ENCODE measurements at regions not wholly inside any gene's neighbourhood (a gene's known extent, or its start where the extent isn't known, plus 50 kb on each side); places are given as distances from the start of the nearest gene placed in this dataset.

DNA sequence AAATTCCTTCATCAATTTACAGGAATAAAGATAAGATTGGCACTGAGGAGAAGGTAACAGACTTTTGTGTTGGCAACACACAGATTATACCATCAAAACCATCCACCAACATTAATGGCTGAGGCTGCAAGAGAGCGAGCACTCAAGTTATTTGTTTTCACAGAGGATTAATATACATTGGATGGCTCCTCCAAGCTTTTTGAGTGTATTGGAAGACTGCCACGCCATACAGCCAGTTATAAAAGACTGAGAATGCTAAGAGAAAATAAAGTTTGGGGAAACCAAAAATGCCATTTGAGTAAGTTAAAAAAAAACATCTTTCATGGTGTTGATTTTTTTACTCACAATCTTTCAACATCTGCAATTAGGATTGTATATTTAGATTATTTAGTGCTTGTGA lies 973.8 kb upstream of the SLC35B3 start:
- no peak for DNase-seq (ENCODE audit: low spot score)

DNA sequence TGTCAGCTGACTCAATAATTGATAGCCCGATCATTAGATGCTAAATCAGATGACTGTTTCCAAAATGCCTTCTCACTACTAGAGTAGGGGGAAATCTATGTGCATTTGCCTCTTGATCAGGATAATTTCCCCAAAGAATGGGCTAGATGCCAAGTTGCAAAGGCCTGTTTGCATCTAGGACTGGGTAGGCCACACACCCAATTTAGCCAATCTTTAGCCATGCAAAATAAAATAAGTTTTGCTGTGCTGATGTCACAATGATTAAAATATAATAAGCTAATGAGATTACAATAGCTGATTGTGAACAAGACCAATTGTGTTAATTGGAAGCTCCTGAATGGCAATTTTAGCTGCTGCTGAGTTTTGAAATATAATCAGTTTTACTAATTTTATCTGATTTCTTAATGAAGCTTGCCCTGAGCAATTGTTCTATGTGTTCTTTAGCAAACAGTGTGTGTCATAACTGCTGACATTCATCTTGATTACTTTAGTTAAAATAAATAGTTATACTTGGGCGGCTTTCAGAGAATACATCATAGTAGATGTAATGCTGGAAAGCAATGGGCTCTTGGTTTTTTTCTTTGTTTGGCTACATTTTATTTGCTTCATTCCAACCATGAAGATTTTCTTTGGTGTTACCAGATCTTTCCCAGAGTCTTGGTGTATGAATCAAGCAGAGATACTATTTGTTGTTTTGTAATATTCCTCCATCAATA lies 973.2 kb upstream of the SLC35B3 start:
- no peak for DNase-seq (ENCODE audit: low spot score)

DNA sequence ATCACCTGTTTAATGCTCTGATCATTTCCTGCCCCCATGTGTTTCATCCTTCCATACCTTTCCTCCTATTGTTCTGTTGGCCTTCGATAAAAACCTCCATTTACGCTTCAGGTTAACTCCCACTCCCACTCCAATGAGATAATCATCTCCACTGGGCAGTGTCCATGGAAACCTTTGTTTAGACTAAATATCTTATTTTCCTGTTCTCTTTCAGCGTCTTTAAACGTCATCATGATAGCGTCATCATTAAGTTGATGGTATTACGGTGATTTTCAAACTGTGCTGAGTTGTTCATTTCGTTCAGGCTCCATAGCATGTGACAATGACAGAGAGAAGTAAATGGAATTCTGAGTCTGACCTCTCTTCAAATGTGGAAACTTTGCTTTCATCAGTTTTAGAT lies 970.5 kb upstream of the SLC35B3 start:
- DNase-seq (ENCODE audit: low spot score) = peak; percentile 3

DNA sequence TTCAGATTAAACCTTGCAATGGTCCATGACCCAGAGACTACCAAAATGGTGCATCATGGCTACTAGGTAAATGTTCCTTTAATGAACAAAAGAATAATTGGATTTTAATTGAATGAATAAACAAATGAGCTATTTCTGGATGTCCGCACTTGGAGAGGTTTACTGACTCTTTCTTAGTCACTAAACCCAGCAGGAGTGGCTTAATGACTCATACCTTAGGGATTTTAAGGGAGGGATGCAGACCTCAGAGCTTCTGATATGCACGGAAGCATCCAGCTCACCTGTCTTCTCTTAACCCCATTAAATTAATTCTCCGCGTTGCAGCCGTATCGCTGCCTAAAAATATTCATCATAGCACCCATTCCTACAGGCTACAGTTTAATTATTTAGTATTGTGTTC lies 970.0 kb upstream of the SLC35B3 start:
- DNase-seq (ENCODE audit: low spot score) = peak; percentile 87

DNA sequence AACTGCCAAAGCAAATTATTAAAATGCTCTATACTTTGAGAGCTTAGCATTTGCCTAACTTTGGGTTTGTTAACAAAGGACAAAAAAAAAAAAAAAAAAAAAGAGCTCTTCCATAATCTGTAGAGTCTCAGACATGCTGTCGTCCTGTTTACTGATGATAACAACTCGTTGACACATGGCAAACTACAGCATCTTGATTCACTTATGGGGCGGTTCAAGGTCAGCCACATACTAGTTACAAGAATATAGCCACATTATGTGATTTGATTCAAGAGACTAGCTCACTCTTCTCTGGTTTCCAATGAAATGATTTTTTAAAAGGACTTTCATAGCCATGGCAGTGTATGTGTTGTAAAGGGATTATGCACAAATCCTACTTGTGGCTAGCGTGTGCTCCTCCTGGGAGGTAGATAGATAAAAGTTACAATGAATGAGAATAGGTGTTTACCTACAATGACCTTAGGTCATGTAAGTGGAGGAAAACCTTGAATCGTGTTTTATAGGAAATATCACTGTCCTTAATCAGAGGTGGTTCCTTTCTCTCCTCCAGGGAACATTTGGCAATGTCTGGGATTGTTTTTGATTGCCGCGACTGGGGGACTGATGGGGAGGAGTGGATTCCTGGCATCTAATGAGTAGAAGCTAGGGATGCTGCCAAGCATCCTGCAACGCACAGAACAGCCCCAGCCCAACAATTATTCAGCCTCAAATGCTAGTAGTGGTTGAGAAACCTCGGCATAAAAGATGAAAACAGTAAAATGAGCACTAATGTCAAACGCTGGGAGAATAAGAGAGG lies 969.2 kb upstream of the SLC35B3 start:
- peak; percentile 0 for DNase-seq (ENCODE audit: low spot score)

DNA sequence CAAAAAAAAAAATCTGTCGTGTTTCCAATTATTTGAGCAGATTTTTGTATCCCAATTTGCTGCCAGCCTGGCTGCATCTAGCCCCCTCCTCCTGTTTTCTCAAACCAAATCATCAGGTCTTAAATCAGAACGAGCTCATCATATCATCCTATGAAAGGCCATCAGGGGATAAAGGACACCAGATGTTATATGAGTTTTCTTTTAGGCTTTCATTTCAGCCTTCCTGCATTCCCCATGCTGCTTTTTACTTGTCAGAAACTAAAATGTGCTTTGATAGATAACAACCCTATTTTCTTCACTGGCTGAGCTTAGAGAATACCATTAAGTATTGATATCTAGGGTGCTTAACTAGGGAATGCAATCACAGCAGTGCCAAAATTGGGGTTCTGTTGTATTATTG lies 968.4 kb upstream of the SLC35B3 start:
- no peak for DNase-seq (ENCODE audit: low spot score)

DNA sequence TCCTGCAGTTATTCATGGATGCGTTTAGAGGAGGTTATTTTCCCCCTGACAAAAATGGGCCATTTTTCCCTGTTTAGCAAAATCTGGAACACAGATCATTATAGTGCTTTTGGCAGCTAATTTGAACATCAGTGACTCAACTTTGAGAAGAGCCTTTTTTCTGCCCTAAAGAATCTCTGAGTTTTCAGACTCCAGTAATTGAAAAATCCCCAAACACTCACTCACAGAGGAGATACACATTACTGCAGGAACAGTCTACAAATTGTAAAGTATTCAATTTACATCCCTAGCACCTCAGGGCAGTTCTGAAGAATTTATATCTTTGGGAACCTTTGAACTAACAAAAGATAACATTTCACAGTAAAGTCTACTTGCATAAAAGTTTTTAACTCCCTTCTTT lies 966.6 kb upstream of the SLC35B3 start:
- DNase-seq (ENCODE audit: low spot score) = no peak

DNA sequence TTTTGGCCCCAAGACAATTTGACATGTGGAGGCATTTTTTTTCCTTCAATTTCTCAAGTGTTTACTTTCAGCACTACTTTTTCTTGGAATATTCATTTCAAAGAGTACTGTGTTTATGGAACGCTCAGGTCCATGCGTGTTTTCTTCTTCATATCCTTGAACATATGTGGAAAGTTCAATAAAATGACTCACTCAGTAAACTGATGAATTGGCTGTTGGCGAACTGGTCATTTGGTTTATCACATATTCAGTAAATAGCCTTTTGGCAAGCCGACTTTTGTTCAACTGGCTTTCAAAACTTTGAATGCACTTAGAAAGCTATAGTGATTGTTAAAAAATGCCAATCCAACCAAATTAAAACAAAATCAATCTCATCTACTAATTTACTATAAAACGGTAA lies 964.6 kb upstream of the SLC35B3 start:
- DNase-seq (ENCODE audit: low spot score) = no peak

DNA sequence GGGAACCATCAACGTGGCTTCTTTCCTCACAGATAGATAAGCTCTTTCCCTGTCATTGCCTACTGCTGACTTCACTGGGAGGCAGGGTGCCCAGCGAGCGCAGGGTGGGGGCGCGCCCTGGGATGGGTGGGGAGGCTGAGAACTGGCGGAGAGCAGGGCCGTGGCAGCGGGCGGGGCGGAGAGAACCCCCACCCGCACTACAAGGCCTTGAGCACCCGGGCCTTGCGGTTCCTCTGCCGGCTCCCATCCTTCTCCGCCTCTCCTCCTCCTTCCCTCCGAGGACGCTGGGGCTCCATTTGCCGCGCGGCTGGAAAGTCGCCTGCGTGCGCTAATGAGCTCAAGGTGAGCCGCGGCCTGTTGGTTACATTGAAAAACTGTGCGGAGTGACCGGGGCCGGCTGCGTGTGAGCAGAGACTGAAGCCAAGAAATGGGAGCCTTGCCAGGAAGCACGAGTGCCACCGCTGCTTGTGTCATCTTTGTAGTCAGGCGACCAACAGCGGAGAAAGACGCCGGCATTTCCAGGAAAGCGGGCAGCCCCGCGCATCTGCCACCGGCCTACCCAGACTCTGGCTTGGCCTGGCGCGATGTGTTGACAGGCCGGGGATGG lies 963.5 kb upstream of the SLC35B3 start:
- DNase-seq (ENCODE audit: low spot score) = no peak

DNA sequence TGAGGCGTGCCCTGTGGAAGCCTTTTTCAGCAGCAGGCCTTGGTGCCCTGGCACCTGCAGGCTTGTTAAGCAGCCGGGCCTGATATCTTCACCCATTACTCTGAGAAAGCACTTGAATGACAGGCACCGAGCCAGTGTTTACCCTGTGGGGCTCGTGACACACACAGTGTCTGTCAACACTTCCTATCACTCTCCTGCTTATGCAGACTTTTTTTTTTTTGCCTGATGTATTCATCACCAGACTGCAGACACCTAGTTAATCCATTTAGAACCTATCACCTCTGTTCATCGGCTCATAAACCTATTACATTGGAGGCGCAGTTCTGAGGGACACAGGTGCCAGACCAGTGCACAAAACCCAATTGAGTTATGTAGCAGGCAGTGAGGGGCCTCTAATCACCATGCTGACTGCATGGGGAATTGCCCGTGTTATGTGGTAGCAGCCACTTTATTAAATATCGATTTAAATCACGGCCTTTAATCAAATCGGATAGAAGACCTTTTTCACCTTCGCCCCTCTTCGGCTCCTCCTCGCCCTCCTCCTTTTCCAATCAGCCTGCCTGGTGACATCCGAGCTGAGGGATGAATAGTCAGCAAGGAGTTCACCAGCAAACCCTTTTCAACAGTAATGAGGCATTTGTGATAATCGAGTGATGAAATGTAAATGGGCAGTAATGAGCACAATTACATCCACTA lies 962.9 kb upstream of the SLC35B3 start:
- peak; percentile 4 for DNase-seq (ENCODE audit: low spot score)

DNA sequence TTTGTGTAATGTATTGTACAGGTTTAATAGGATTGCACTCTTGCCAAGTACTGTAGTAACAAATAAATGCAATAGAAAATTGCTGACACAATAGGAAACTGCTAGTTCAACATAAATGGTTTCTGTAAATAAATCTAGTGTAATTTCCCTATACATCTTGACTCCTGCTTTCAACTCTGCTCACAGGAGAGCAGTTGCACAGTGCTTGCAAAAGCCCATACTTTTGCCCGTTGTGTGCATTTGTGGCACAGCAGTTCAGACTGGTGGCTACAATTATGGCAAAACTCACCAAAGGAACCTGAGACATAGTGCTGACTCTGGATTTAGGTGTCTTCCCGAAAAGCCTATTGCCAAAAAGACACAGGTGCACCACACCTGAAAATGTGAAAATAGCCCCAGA lies 953.3 kb upstream of the SLC35B3 start:
- no peak for DNase-seq (ENCODE audit: low spot score)

DNA sequence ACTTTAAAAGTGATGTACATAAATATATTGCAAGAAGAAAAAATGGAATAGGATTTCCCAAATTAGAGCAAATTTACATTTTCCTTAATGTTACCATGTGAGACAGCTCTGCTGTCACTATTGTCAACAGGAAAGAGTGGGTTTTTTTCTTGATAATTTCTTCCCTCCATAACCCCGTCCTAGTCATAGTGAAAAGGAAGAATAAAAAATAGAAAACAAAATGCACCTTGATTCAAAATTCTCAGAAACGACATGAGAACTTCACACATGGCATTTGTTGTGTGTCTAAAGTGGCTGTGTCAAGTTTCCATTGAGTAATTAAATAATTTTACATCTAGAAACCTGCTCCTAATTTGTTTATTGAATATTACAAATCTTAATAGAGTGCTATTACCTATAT lies 945.2 kb upstream of the SLC35B3 start:
- DNase-seq (ENCODE audit: low spot score) = no peak

DNA sequence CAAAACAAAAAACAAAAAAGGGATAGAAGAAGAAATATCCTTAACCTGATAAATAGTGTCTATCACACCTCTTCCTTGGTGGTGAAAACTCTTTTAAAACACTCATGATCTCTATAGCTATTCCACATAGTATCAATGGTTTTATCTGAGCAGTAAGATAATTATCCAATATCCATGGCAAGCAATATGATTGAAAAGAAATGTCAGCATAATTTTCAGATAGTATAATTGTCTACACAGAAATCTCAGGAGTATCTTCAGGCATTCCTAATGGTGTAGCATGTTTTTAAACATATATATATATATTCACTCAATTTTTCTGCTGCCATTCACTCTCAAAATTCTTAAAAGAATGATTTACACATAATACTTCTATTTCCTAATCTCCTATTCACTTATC lies 938.0 kb upstream of the SLC35B3 start:
- DNase-seq (ENCODE audit: low spot score) = no peak

DNA sequence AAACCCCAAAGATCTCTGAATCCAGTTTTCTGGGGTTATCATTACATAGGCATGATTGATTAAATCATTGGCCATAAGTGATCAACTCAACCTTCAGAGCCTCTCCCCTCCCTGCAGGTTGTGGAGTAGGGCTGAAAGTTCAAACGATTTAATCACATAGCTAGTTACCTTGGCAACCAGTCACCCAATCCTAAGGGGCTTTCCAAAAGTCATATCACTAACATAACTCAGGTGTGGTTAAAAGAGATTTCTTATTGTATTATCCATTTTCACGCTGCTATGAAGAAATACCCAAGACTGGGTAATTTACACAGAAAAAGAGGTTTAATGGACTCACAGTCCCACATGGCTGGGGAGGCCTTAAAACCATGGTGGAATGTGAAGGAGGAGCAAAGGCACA lies 935.1 kb upstream of the SLC35B3 start:
- DNase-seq (ENCODE audit: low spot score) = no peak

DNA sequence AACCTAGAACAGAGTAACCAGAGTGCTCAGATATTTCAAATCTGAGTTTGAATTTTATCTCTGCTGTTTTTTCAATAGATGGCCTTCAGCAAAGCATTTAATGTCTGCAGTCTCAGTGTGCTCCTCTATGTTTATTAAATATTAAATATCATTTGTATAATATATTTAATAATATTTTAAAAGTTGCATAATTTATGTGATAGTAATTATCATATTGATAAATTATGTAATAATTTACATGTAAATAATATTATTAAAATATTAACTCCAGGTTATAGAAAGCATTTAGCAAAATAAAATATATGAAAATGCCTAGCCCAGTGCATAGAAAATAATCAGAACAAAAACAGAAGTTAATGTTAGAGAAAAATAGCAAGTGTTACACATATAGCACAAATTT lies 930.0 kb upstream of the SLC35B3 start:
- no peak for DNase-seq (ENCODE audit: low spot score)

DNA sequence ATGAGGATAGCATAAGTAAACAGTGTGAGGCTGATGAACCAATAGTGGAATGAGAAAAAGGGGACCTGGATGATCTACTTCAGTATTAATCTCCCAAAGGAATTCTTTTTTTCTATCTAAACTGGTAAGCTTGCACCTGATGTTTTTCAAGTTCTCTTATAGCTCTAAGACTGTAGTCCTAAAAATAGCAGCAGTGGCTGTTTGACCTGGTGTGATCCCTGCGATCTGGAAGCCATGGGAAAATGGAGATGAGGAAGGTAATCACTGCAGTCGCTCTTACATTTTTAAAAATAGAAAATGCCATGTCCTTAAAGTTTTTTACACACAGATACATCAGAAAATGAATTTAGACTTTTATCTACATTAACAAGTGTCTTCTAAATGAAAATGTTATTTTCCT lies 926.4 kb upstream of the SLC35B3 start:
- no peak for DNase-seq (ENCODE audit: low spot score)

DNA sequence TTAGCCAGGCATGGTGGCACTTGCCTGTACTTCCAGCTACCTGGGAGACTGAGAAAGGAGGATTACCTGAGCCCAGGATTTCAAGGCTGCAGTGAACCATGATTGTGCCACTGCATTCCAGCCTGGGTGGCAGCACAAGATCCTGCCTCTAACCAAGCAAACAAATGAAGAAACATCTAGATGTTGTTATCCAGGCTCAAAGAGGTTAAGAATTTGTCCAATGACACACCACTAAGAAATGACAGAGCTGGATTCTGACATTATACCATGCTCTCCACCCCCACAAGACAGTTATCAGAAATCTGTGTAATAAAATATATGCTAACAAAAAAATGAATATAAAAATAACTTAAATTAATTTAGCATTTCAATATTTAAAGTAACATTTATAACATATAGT lies 925.5 kb upstream of the SLC35B3 start:
- DNase-seq (ENCODE audit: low spot score) = peak; percentile 5

DNA sequence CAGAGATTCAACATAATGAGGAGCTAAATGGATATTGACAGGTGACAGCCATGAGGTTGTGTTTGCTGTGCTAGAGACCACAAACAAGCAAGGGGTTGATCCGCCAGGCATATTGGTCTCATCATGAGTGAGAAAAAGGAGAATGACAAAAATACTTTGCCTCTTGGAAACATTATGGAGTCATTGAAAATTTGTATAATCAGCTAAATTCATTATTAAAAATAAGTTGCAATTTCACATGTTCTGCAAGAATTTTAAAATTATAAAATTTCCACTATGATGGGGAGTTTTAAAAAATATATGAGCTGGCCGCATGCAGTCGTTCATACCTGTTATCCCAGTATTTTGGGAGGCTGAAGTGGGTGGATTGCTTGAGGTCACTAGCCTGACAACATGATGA lies 912.3 kb upstream of the SLC35B3 start:
- no peak for DNase-seq (ENCODE audit: low spot score)

DNA sequence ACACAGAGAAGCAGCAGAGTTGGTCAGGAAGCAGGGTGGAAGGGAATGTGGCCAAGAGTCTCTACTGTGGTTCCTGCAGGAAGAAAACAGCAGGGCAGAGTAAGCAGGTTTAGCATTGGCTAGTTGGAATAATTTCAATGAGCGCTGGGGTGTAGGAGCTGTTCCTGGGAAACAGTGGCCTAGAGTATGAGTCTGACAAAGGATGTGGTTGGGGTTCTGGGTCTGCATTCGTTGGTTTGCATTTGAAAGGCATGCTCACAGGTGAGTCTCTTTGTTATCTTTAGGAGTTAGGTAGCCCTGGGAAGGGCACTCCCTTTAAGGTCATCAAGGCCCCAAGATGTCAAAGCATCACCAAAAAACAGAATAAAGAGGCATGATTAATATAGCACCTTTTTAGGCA lies 911.6 kb upstream of the SLC35B3 start:
- no peak for DNase-seq (ENCODE audit: low spot score)

DNA sequence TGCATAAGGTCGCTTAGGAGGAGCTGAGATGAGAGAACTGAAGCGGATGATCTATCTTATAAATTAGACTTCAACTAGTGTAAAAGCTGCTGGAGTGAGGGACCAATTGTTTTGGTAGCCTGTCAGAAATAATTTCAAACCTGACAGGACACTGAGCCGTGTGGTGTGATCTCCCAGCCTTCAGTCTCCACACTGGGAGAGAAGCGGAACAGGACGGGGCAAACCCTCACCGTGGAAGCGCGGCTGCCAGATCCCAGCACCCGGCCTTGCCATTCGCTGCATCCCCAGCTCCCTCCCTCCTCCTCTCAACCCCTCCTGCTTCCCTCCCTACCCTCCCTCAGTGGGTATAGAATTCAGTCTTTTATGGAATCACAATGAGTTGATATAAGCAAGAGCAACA lies 900.1 kb upstream of the SLC35B3 start:
- no peak for DNase-seq (ENCODE audit: low spot score)

DNA sequence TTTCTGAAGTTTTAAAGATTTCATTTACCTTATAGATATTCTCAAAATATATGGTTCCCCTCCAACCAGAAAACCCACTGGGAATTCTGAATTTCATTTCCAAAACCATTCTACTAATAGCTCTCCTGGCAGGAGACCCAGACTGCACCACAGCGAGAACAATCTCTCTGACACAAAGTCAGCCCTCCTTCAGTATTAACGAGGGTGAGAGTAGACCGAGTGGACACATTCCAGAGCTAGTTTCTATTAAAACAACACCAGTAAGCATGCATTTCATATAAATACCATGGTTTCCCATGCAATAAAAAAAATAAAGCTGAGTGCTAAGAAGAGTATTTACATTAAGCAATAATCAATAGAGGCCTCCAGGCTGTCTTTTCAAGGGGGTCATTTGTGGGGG lies 899.6 kb upstream of the SLC35B3 start:
- DNase-seq (ENCODE audit: low spot score) = no peak

DNA sequence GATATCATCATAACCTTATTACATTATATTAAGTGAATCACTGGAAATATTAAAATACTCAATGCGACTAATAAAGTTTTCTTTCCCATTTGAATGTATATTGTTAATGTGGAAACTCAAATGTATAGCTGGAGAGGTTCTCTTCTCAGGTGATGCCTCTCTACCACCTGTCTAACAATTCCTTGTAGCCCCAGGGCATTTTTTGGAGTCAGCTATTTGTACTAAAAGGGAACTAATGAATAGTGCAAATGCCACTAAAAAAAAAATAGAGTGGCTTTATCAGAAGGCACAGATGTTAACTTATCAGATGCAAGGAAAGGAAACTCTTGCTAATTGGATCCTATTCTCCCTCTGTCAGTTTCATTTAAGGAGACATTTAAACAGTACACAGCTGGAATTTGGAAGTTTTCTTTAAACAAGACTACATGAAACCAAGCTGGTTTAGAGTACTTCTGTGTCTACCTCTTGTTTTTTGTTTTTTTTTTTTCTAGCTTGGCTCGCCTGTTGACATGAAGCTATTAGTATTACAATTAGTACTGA lies 897.0 kb upstream of the SLC35B3 start:
- DNase-seq (ENCODE audit: low spot score) = no peak

Data from A172 (cell line).